Adrenal gland (tissue), 9 donors: ENCODE measurements at regions not wholly inside any gene's neighbourhood (a gene's known extent, or its start where the extent isn't known, plus 50 kb on each side); places are given as distances from the start of the nearest gene placed in this dataset.
"Not testable (repeated sequence)": the region's sequence is repeated elsewhere in the genome, so short reads cannot be mapped to it uniquely, and the experiment has no call there.

ENCODE experiments used
- DNase-seq, 7 donors: peaks; one replicate each; pipeline ENCODE4 v3.0.0-alpha.2; 2019 to 2020
- H3K27ac ChIP-seq, 5 donors: fragments of 200-600 bp; sonication (generic) in 4 of 5; 1 replicate in 3 of 5; 2 replicates in 2 of 5; pipeline versions ENCODE4 v1.5.1 to v1.8.0; 2016 to 2020; ENCODE audit warnings: mild to moderate bottlenecking in 1 of 5
- H3K27me3 ChIP-seq: fragments of 200-600 bp; 2 replicates; pipeline ENCODE4 v1.8.0; 2021
- H3K36me3 ChIP-seq, 2 donors: fragments of 200-600 bp; replicated peaks in 1 of 2; 1 replicate in 1 of 2; 2 replicates in 1 of 2; pipeline versions ENCODE4 v1.5.1 to v1.8.0; 2018 to 2022
- H3K4me1 ChIP-seq, 2 donors: fragments of 200-600 bp; replicated peaks in 1 of 2; 1 replicate in 1 of 2; 2 replicates in 1 of 2; pipeline versions ENCODE4 v1.5.1 to v1.8.0; 2018 to 2021
- H3K4me3 ChIP-seq, 4 donors: fragments of 200-600 bp; sonication (generic) in 3 of 4; one replicate each; pipeline ENCODE4 v1.5.1; 2016 to 2018
- H3K9me3 ChIP-seq, 3 donors: fragments of 200-600 bp; sonication (generic) in 1 of 3; replicated peaks in 1 of 3; 1 replicate in 2 of 3; 2 replicates in 1 of 3; pipeline versions ENCODE4 v1.5.1 to v1.8.0; 2016 to 2021
- POLR2A ChIP-seq, 2 donors: fragments of 450-650 bp; IDR thresholded peaks; one replicate each; pipeline ENCODE4 v1.6.1; 2017; ENCODE audit warnings: antibody characterized with exemption in 2 of 2, mild to moderate bottlenecking in 2 of 2, moderate library complexity in 1 of 2
- WGBS, 4 donors: extraction: QIAGEN DNeasy Blood & Tissue Kit in 2 of 4; methylation state at CpG; one replicate each; pipeline versions ENCODE4 v1.1.5 to v1.1.7; 2013 to 2017; 5-methylcytosine and 5-hydroxymethylcytosine counted together
- intact Hi-C, 2 donors: fragments of 100-400 bp; cut with DNase I; formaldehyde crosslinking; loops; one replicate each; pipeline versions ENCODE4 v1.14.1 to v1.15.0; 2022 to 2023
- TF ChIP-seq, protein P1 (sequence below), 6 experiments: fragments of 450-650 bp in 4 of 6; fragments of 200-600 bp in 2 of 6; sonication (generic) in 1 of 6; IDR thresholded peaks; 1 replicate in 5 of 6; 2 replicates in 1 of 6; pipeline versions ENCODE4 v1.5.1 to v1.8.0; 2016 to 2021; ENCODE audit warnings: antibody characterized with exemption in 6 of 6, mild to moderate bottlenecking in 2 of 6, moderate library complexity in 1 of 6
- donor health status: healthy with polysubstance abuse.
- donor health status: Bipolar disorder and iron deficiency.
- donor health status: DM: yes; HTN: yes; CAD: no.
- donor health status: DM: no; HTN: no; CAD: no.
- donor health status: DM: no; HTN: no; CAD: no.

DNA sequence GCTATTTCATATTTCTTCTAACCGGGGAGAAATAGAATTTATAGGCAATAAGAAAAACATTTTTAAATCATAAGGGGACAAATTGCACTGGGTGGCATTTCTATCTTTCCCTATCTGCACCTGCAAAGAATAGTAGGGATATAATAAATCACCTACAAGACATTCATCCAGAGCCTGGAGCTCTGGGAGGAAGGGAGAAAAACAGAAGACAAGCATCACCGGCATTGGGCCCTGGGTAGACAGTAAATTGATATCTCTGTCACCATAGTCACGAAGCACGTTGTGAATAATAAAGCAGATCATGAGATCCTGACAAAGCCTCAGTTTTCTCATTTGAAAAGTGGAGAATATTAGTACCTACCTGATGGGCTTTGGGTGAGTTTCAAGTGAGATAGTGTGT, 685.6 kb downstream of the XPNPEP1 start:
- Histone ChIP-seq H3K27me3 (no peaks in the 10 kb centered on the region), H3K36me3 (no peaks in the 10 kb centered on the region), H3K9me3 (no peaks in the 10 kb centered on the region), H3K4me1 (no peaks in the 10 kb centered on the region), H3K4me3 (no peak overlapping the region), H3K27ac (no peak overlapping the region)
- WGBS, 4 donors = 50 to 61% (median 58%) methylated on average over 4 of the region's 4 CpGs
- TF ChIP-seq, protein P1, sequence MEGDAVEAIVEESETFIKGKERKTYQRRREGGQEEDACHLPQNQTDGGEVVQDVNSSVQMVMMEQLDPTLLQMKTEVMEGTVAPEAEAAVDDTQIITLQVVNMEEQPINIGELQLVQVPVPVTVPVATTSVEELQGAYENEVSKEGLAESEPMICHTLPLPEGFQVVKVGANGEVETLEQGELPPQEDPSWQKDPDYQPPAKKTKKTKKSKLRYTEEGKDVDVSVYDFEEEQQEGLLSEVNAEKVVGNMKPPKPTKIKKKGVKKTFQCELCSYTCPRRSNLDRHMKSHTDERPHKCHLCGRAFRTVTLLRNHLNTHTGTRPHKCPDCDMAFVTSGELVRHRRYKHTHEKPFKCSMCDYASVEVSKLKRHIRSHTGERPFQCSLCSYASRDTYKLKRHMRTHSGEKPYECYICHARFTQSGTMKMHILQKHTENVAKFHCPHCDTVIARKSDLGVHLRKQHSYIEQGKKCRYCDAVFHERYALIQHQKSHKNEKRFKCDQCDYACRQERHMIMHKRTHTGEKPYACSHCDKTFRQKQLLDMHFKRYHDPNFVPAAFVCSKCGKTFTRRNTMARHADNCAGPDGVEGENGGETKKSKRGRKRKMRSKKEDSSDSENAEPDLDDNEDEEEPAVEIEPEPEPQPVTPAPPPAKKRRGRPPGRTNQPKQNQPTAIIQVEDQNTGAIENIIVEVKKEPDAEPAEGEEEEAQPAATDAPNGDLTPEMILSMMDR (IDR thresholded peaks at IDR 0.05) = no peak
- no peak for TF ChIP-seq POLR2A (IDR thresholded peaks at IDR 0.05)
- intact Hi-C loops = no loop called here
- no peak for DNase-seq

GRCh38 chr10:109237050-109237449, 686.3 kb downstream of the XPNPEP1 start:
- Histone ChIP-seq H3K27me3 (no peaks in the 10 kb centered on the region), H3K4me1 (no peaks in the 10 kb centered on the region), H3K36me3 (no peaks in the 10 kb centered on the region), H3K9me3 (no peaks in the 10 kb centered on the region), H3K27ac (no peak overlapping the region), H3K4me3 (no peak overlapping the region)
- WGBS, 4 donors = 73 to 83% (median 79%) methylated on average over 2 of the region's 2 CpGs
- DNase-seq = no peak
- TF ChIP-seq, protein P1 (IDR thresholded peaks at IDR 0.05) = no peak
- no peak for TF ChIP-seq POLR2A (IDR thresholded peaks at IDR 0.05)
- intact Hi-C loops = no loop called here

GRCh38 chr10:109223533-109223932, 699.8 kb downstream of the XPNPEP1 start:
- H3K36me3 ChIP-seq, H3K9me3 ChIP-seq, H3K27me3 ChIP-seq, intact Hi-C loops, H3K4me3 ChIP-seq, H3K27ac ChIP-seq, H3K4me1 ChIP-seq, DNase-seq: not testable (repeated sequence)
- 75 to 90% (median 87%) methylated on average over 13 of the region's 13 CpGs for WGBS, 4 donors

DNA sequence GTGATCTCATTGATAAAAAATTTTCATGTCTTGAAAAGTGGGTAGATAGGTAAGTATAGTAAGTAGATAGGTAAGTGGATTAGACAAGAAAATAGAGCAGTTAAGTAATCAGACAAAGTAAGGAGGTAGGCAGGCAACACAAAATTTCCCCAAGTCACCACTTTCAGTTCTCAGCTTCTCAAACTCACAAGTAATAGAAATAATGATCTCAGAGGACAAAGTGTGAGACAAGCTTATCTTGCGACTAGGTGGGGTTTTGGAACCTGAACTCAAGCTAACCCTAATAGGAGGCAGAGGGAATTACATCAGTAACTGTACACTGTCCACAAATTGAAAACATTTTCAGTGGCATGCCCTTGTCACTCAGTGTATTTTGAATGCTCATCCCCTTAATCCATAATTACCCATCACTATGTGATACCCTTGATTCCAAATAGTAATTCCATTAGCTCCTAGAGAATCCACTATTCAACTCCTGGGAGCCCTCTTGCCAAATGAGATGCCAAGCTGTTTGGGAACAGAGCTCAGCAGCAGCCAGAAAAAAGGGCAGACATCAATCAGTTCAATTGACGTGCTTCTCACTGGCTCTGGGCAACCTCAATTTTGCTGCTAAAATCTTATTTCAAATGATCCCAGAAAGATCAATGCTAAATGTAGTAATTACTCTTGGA, 703.2 kb downstream of the XPNPEP1 start:
- no peak for DNase-seq
- H3K9me3 ChIP-seq = no peaks in the 10 kb centered on the region
- no peak for TF ChIP-seq POLR2A (IDR thresholded peaks at IDR 0.05)
- TF ChIP-seq, protein P1 (IDR thresholded peaks at IDR 0.05) = no peak
- H3K27me3 ChIP-seq = no peaks in the 10 kb centered on the region
- WGBS, 4 donors = 50 to 80% (median 65%) methylated on average over 2 of the region's 2 CpGs
- no peak overlapping the region for H3K4me3 ChIP-seq
- H3K27ac ChIP-seq = no peak overlapping the region
- H3K36me3 ChIP-seq = no peaks in the 10 kb centered on the region
- intact Hi-C loops = no loop called here
- H3K4me1 ChIP-seq = no peaks in the 10 kb centered on the region

DNA sequence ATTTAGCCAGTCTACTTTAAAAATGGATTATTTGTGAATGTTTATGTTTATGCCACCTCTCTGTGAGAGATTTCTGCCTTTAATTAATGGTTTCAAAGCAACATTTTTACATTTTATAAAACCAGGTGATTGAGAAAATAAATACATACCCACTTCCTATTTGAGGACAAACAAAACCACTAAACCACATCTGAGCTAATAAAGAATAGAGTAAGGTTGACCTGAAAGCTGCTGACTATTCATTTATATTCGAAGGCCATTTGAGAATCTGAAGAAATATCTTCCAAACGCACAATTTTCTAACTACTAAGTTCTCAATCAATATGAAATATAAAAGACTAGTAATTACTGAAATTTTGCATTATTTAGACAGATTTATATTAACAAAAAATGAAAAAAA, 705.1 kb downstream of the XPNPEP1 start:
- DNase-seq = no peak
- intact Hi-C loops = no loop called here
- H3K27me3 ChIP-seq = no peaks in the 10 kb centered on the region
- no peaks in the 10 kb centered on the region for H3K36me3 ChIP-seq
- no peak overlapping the region for H3K27ac ChIP-seq
- H3K9me3 ChIP-seq = no peaks in the 10 kb centered on the region
- no peaks in the 10 kb centered on the region for H3K4me1 ChIP-seq
- no peak overlapping the region for H3K4me3 ChIP-seq
- WGBS, 4 donors = 61 to 72% (median 70%) methylated on average over 2 of the region's 2 CpGs
- TF ChIP-seq, protein P1 (IDR thresholded peaks at IDR 0.05) = no peak
- TF ChIP-seq POLR2A (IDR thresholded peaks at IDR 0.05) = no peak
